Spleen (tissue), 11 donors: ENCODE measurements at regions not wholly inside any gene's neighbourhood (a gene's known extent, or its start where the extent isn't known, plus 50 kb on each side); places are given as distances from the start of the nearest gene placed in this dataset.

ENCODE experiments used
- DNase-seq: peaks from one replicate; pipeline ENCODE4 v3.0.0-alpha.2; 2020
- H3K27ac ChIP-seq, 8 donors: fragments of 200-600 bp; sonication (generic) in 7 of 8; 1 replicate in 4 of 8; 2 replicates in 4 of 8; pipeline versions ENCODE4 v1.5.0 to v1.8.0; 2016 to 2021; ENCODE audit warnings: inconsistent platforms in 4 of 8, mild to moderate bottlenecking in 4 of 8, moderate library complexity in 1 of 8
- H3K27me3 ChIP-seq, 7 donors: fragments of 200-600 bp; sonication (generic) in 6 of 7; replicated peaks in 1 of 7; 1 replicate in 4 of 7; 2 replicates in 3 of 7; pipeline versions ENCODE4 v1.5.0 to v1.8.0; 2016 to 2021; ENCODE audit warnings: inconsistent platforms in 3 of 7, mild to moderate bottlenecking in 1 of 7
- H3K36me3 ChIP-seq, 6 donors: fragments of 200-600 bp; sonication (generic) in 5 of 6; 1 replicate in 4 of 6; 2 replicates in 2 of 6; pipeline versions ENCODE4 v1.5.0 to v1.8.0; 2016 to 2021; ENCODE audit warnings: inconsistent platforms in 2 of 6
- H3K4me1 ChIP-seq, 6 donors: fragments of 200-600 bp; sonication (generic) in 5 of 6; 1 replicate in 3 of 6; 2 replicates in 3 of 6; pipeline versions ENCODE4 v1.5.0 to v1.8.0; 2016 to 2021; ENCODE audit warnings: inconsistent platforms in 3 of 6
- H3K4me3 ChIP-seq, 8 donors: fragments of 200-600 bp; sonication (generic) in 7 of 8; 1 replicate in 4 of 8; 2 replicates in 4 of 8; pipeline versions ENCODE4 v1.5.0 to v1.8.0; 2016 to 2021; ENCODE audit warnings: inconsistent platforms in 4 of 8, mild to moderate bottlenecking in 4 of 8, moderate library complexity in 2 of 8
- H3K9me3 ChIP-seq, 8 donors: fragments of 200-600 bp; sonication (generic) in 7 of 8; 1 replicate in 4 of 8; 2 replicates in 4 of 8; pipeline versions ENCODE4 v1.5.0 to v1.8.0; 2016 to 2021; ENCODE audit warnings: inconsistent platforms in 4 of 8
- POLR2A ChIP-seq, 3 donors: fragments of 450-650 bp; IDR thresholded peaks; one replicate each; pipeline ENCODE4 v1.5.1; 2017; ENCODE audit warnings: antibody characterized with exemption in 3 of 3, mild to moderate bottlenecking in 1 of 3
- POLR2AphosphoS5 ChIP-seq, 3 donors: sonication (generic); formaldehyde crosslinking; IDR thresholded peaks; one replicate each; pipeline ENCODE4 v1.5.1; 2017; ENCODE audit warnings: antibody characterized with exemption in 3 of 3
- WGBS, 5 donors: extraction: QIAGEN DNeasy Blood & Tissue Kit in 3 of 5; methylation state at CpG; one replicate each; pipeline versions ENCODE4 v1.1.5 to v1.1.7; 2013 to 2018; 5-methylcytosine and 5-hydroxymethylcytosine counted together
- intact Hi-C: fragments of 100-400 bp; cut with DNase I; formaldehyde crosslinking; loops from one replicate; pipeline ENCODE4 v1.15.0; 2023; ENCODE audit warnings: low total_unique reads
- TF ChIP-seq, protein P1 (sequence below), 11 experiments: fragments of 200-600 bp in 7 of 11; fragments of 450-650 bp in 4 of 11; sonication (generic) in 4 of 11; IDR thresholded peaks in 8 of 11; conservative IDR thresholded peaks in 3 of 11; 1 replicate in 7 of 11; 2 replicates in 4 of 11; pipeline versions ENCODE4 v1.4.0 to v1.8.0; 2016 to 2021; ENCODE audit warnings: antibody characterized with exemption in 11 of 11, inconsistent platforms in 4 of 11, mild to moderate bottlenecking in 1 of 11
- donor health status: healthy with polysubstance abuse.
- donor health status: DM: no; HTN: no; CAD: no; lungs with moderate emphysema.
- donor health status: DM: no; HTN: no; CAD: no.
- donor health status: Bipolar disorder and iron deficiency.
- donor health status: healthy.
- donor health status: DM: no; HTN: no; CAD: no.
- donor health status: DM: yes; HTN: yes; CAD: no.

DNA sequence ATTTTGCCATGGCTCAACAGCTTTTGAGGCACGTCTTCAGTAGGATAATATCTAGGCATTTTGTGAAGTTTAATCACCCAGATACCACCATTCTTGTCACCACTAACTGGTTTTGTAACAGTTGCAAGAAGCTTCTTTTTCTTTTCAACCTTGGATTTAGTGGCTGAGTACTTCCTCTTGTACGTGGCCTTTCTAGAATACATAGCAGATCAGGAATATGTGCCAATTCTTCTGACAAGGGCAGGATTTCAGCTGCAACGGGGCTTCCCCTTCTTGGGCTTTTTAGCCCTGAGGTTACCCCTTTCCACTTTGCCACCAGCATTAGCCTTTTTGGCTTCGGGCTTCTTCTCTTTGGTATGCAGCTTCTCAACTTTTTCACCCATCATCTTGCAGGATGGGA, 79.3 kb upstream of the WARS2 start:
- no peaks in the 10 kb centered on the region for H3K4me1 ChIP-seq
- no peak overlapping the region for H3K27ac ChIP-seq
- DNase-seq, result no peak
- TF ChIP-seq POLR2A (IDR thresholded peaks at IDR 0.05) (no peak), POLR2AphosphoS5 (IDR thresholded peaks at IDR 0.05) (no peak)
- TF ChIP-seq, protein P1, sequence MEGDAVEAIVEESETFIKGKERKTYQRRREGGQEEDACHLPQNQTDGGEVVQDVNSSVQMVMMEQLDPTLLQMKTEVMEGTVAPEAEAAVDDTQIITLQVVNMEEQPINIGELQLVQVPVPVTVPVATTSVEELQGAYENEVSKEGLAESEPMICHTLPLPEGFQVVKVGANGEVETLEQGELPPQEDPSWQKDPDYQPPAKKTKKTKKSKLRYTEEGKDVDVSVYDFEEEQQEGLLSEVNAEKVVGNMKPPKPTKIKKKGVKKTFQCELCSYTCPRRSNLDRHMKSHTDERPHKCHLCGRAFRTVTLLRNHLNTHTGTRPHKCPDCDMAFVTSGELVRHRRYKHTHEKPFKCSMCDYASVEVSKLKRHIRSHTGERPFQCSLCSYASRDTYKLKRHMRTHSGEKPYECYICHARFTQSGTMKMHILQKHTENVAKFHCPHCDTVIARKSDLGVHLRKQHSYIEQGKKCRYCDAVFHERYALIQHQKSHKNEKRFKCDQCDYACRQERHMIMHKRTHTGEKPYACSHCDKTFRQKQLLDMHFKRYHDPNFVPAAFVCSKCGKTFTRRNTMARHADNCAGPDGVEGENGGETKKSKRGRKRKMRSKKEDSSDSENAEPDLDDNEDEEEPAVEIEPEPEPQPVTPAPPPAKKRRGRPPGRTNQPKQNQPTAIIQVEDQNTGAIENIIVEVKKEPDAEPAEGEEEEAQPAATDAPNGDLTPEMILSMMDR (IDR thresholded peaks at IDR 0.05 in 8 of 11, conservative IDR thresholded peaks at IDR 0.05 in 3 of 11), result no peak
- WGBS, 5 donors, result 39 to 66% (median 51%) methylated on average over 4 of the region's 4 CpGs
- peaks cover 0 to 13% (median 0%) of the 10 kb centered on the region in 6 donors for H3K36me3 ChIP-seq
- intact Hi-C loops, result no loop called here
- H3K27me3 ChIP-seq, result no peaks in the 10 kb centered on the region
- no peak overlapping the region for H3K4me3 ChIP-seq
- H3K9me3 ChIP-seq, result no peaks in the 10 kb centered on the region

DNA sequence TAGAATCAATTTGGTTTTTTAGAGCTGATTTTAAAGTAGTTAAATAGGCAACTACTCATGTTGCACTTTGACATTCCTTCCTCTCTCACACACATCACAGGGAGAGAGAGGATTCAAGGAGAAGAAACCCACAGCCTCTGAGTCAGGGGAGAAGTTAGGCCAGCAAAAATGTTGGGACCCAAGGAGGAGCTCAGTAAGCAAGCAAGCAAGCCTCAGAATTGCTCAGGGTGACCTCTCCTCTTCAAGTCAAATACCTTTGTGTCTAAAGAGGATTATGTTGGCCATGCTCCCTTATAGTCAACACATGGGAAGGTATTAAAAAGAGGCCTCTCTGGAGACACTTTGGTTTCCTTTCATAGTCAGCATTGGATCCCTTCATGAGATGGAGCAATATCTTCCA, 80.5 kb upstream of the WARS2 start:
- Histone ChIP-seq H3K27me3 (no peaks in the 10 kb centered on the region), H3K27ac (no peak overlapping the region), H3K4me3 (no peak overlapping the region), H3K4me1 (no peaks in the 10 kb centered on the region), H3K36me3 (peaks cover 0 to 13% (median 0%) of the 10 kb centered on the region in 6 donors), H3K9me3 (no peaks in the 10 kb centered on the region)
- no peak for DNase-seq
- intact Hi-C loops, result no loop called here
- TF ChIP-seq, protein P1 (IDR thresholded peaks at IDR 0.05 in 8 of 11, conservative IDR thresholded peaks at IDR 0.05 in 3 of 11), result no peak
- TF ChIP-seq POLR2AphosphoS5 (IDR thresholded peaks at IDR 0.05) (no peak), POLR2A (IDR thresholded peaks at IDR 0.05) (no peak)

- no peak overlapping the region for H3K4me3 ChIP-seq
- H3K9me3 ChIP-seq, result no peaks in the 10 kb centered on the region
- no peaks in the 10 kb centered on the region for H3K27me3 ChIP-seq
- intact Hi-C loops, result no loop called here
- DNase-seq, result no peak
- H3K4me1 ChIP-seq, result no peaks in the 10 kb centered on the region
- WGBS, 5 donors, result 75 to 90% (median 83%) methylated on average over 5 of the region's 5 CpGs
- TF ChIP-seq, protein P1 (IDR thresholded peaks at IDR 0.05 in 8 of 11, conservative IDR thresholded peaks at IDR 0.05 in 3 of 11), result no peak
- TF ChIP-seq POLR2AphosphoS5 (IDR thresholded peaks at IDR 0.05), result no peak
- TF ChIP-seq POLR2A (IDR thresholded peaks at IDR 0.05), result no peak
- H3K36me3 ChIP-seq, result peaks cover 0 to 11% (median 0%) of the 10 kb centered on the region in 6 donors
- H3K27ac ChIP-seq, result no peak overlapping the region
Observed at GRCh38 chr1:119222271-119222670, 81.8 kb upstream of the WARS2 start.

GRCh38 chr1:119225265-119225664, 84.8 kb upstream of the WARS2 start:
- H3K4me3 ChIP-seq, result no peak overlapping the region
- intact Hi-C loops, result no loop called here

More at GRCh38 chr1:119225265-119225664, 84.8 kb upstream of the WARS2 start:
- H3K27ac ChIP-seq, result no peak overlapping the region
- no peak for DNase-seq
- no peaks in the 10 kb centered on the region for H3K27me3 ChIP-seq
- H3K36me3 ChIP-seq, result no peaks in the 10 kb centered on the region
- TF ChIP-seq, protein P1 (IDR thresholded peaks at IDR 0.05 in 8 of 11, conservative IDR thresholded peaks at IDR 0.05 in 3 of 11), result no peak
- TF ChIP-seq POLR2AphosphoS5 (IDR thresholded peaks at IDR 0.05) (no peak), POLR2A (IDR thresholded peaks at IDR 0.05) (no peak)
- no peaks in the 10 kb centered on the region for H3K9me3 ChIP-seq
- no peaks in the 10 kb centered on the region for H3K4me1 ChIP-seq
